ENCODE measurements at regions not wholly inside any gene's neighbourhood (a gene's known extent, or its start where the extent isn't known, plus 50 kb on each side); places are given as distances from the start of the nearest gene placed in this dataset.
A peak's percentile ranks its signal among the peaks of the same experiment; 100 is the strongest.

- Histone ChIP-seq H3K36me3 (ENCODE audit: insufficient read depth, low read length) (no peaks in the 10 kb centered on the region), H3K27me3 (ENCODE audit: insufficient read depth, low read length, poor library complexity, severe bottlenecking) (no peaks in the 10 kb centered on the region), H2AFZ (ENCODE audit: low read length) (no peak overlapping the region), H3K4me3 (ENCODE audit: low read length, poor library complexity, severe bottlenecking) (peak overlapping the region; percentile 45), H3K4me2 (ENCODE audit: low read depth, low read length, poor library complexity, severe bottlenecking) (peak overlapping the region; percentile 66), H3K79me2 (ENCODE audit: insufficient read depth, low read length) (no peaks in the 10 kb centered on the region), H3F3A (ENCODE audit: low read depth) (peaks cover 6% of the 10 kb centered on the region; the same call in 1 of the 2 replicates), H3K4me1 (ENCODE audit: insufficient read depth, low read length, poor library complexity, severe bottlenecking) (peaks cover 55% of the 10 kb centered on the region), H3K9ac (ENCODE audit: low read depth, low read length, poor library complexity, severe bottlenecking) (peak overlapping the region; percentile 25), H3K9me2 (replicated peaks; ENCODE audit: low read depth, low read length) (no peaks in the 10 kb centered on the region), H3K9me3 (ENCODE audit: insufficient read depth, low read depth, low read length) (no peaks in the 10 kb centered on the region), H4K20me1 (ENCODE audit: insufficient read depth, low read length, poor library complexity, severe bottlenecking) (no peaks in the 10 kb centered on the region)
- TF ChIP-seq, protein P1, sequence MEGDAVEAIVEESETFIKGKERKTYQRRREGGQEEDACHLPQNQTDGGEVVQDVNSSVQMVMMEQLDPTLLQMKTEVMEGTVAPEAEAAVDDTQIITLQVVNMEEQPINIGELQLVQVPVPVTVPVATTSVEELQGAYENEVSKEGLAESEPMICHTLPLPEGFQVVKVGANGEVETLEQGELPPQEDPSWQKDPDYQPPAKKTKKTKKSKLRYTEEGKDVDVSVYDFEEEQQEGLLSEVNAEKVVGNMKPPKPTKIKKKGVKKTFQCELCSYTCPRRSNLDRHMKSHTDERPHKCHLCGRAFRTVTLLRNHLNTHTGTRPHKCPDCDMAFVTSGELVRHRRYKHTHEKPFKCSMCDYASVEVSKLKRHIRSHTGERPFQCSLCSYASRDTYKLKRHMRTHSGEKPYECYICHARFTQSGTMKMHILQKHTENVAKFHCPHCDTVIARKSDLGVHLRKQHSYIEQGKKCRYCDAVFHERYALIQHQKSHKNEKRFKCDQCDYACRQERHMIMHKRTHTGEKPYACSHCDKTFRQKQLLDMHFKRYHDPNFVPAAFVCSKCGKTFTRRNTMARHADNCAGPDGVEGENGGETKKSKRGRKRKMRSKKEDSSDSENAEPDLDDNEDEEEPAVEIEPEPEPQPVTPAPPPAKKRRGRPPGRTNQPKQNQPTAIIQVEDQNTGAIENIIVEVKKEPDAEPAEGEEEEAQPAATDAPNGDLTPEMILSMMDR (conservative IDR thresholded peaks at IDR 0.05; ENCODE audit: low read length): no peak
- TF ChIP-seq EZH2phosphoT487 (IDR thresholded peaks at IDR 0.05; ENCODE audit: borderline replicate concordance): no peak
These were observed 207.4 kb downstream of the NCK2 start for GRCh38 chr2:105952131-105952530.

DNA sequence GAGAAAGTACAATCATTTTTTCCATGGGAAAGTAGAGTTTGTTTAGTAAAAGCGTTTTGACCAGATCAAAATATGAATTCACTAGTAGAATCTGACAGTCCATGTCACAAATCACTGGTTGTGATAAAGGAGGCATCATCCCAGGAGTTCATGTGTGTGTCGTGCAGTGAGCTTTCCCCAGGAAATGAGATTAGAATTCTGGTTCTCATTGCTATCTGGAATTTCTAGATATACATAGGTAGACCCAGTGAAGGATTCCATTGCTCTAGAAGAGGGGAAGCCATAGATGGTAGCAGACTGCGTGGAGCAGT is 206.6 kb downstream of the NCK2 start:
- H3K9me3 ChIP-seq (ENCODE audit: insufficient read depth, low read depth, low read length): no peaks in the 10 kb centered on the region
- 0 out of 2 replicates have a peak overlapping the region, but pooled peaks have one; percentile 37 for H2AFZ ChIP-seq (ENCODE audit: low read length)
- peak overlapping the region; percentile 66 for H3K4me2 ChIP-seq (ENCODE audit: low read depth, low read length, poor library complexity, severe bottlenecking)
- H3K4me3 ChIP-seq (ENCODE audit: low read length, poor library complexity, severe bottlenecking): peak overlapping the region; percentile 45
- peak overlapping the region; percentile 21 for H3K9ac ChIP-seq (ENCODE audit: low read depth, low read length, poor library complexity, severe bottlenecking)
- no peaks in the 10 kb centered on the region for H3K27me3 ChIP-seq (ENCODE audit: insufficient read depth, low read length, poor library complexity, severe bottlenecking)
- peaks cover 55% of the 10 kb centered on the region for H3K4me1 ChIP-seq (ENCODE audit: insufficient read depth, low read length, poor library complexity, severe bottlenecking)
- H3K79me2 ChIP-seq (ENCODE audit: insufficient read depth, low read length): no peaks in the 10 kb centered on the region
- peaks cover 6% of the 10 kb centered on the region; the same call in 1 of the 2 replicates for H3F3A ChIP-seq (ENCODE audit: low read depth)
- H3K36me3 ChIP-seq (ENCODE audit: insufficient read depth, low read length): no peaks in the 10 kb centered on the region
- no peaks in the 10 kb centered on the region for H3K9me2 ChIP-seq (replicated peaks; ENCODE audit: low read depth, low read length)
- no peaks in the 10 kb centered on the region for H4K20me1 ChIP-seq (ENCODE audit: insufficient read depth, low read length, poor library complexity, severe bottlenecking)
- TF ChIP-seq, protein P1 (conservative IDR thresholded peaks at IDR 0.05; ENCODE audit: low read length): no peak
- no peak for TF ChIP-seq EZH2phosphoT487 (IDR thresholded peaks at IDR 0.05; ENCODE audit: borderline replicate concordance)

GRCh38 chr2:105950521-105951383 is 206.0 kb downstream of the NCK2 start:
- Histone ChIP-seq H3K9ac (ENCODE audit: low read depth, low read length, poor library complexity, severe bottlenecking) (peak overlapping the region; percentile 21), H3F3A (ENCODE audit: low read depth) (peaks cover 6% of the 10 kb centered on the region; the same call in 1 of the 2 replicates), H3K9me2 (replicated peaks; ENCODE audit: low read depth, low read length) (no peaks in the 10 kb centered on the region), H4K20me1 (ENCODE audit: insufficient read depth, low read length, poor library complexity, severe bottlenecking) (no peaks in the 10 kb centered on the region), H3K36me3 (ENCODE audit: insufficient read depth, low read length) (no peaks in the 10 kb centered on the region), H3K79me2 (ENCODE audit: insufficient read depth, low read length) (no peaks in the 10 kb centered on the region), H3K27me3 (ENCODE audit: insufficient read depth, low read length, poor library complexity, severe bottlenecking) (no peaks in the 10 kb centered on the region), H3K9me3 (ENCODE audit: insufficient read depth, low read depth, low read length) (no peaks in the 10 kb centered on the region), H3K4me2 (ENCODE audit: low read depth, low read length, poor library complexity, severe bottlenecking) (peak overlapping the region; percentile 66), H3K4me1 (ENCODE audit: insufficient read depth, low read length, poor library complexity, severe bottlenecking) (peaks cover 55% of the 10 kb centered on the region), H2AFZ (ENCODE audit: low read length) (peak overlapping the region; percentile 47), H3K4me3 (ENCODE audit: low read length, poor library complexity, severe bottlenecking) (peak overlapping the region; percentile 11)
- TF ChIP-seq, protein P1 (conservative IDR thresholded peaks at IDR 0.05; ENCODE audit: low read length): no peak
- no peak for TF ChIP-seq EZH2phosphoT487 (IDR thresholded peaks at IDR 0.05; ENCODE audit: borderline replicate concordance)
